ENCODE measurements at regions not wholly inside any gene's neighbourhood (a gene's known extent, or its start where the extent isn't known, plus 50 kb on each side); places are given as distances from the start of the nearest gene placed in this dataset.

GRCh38 chr19:31611046-31611877, 262.0 kb upstream of the TSHZ3 start:
- DNase-seq, result no peak

GRCh38 chr19:31612873-31613272, 263.6 kb upstream of the TSHZ3 start:
- no peak for DNase-seq

GRCh38 chr19:31613683-31614219, 264.5 kb upstream of the TSHZ3 start:
- no peak for DNase-seq

GRCh38 chr19:31616031-31616430, 266.8 kb upstream of the TSHZ3 start:
- no peak for DNase-seq

GRCh38 chr19:31617010-31617585, 267.9 kb upstream of the TSHZ3 start:
- no peak for DNase-seq

- no peak for DNase-seq
Observed at GRCh38 chr19:31625056-31625455, 275.8 kb upstream of the TSHZ3 start.

- no peak for DNase-seq
Observed at GRCh38 chr19:31625575-31625974, 276.3 kb upstream of the TSHZ3 start.

GRCh38 chr19:31626941-31627340, 277.7 kb upstream of the TSHZ3 start:
- no peak for DNase-seq

GRCh38 chr19:31627620-31628365, 278.6 kb upstream of the TSHZ3 start:
- DNase-seq, result no peak

GRCh38 chr19:31629579-31630363, 280.5 kb upstream of the TSHZ3 start:
- DNase-seq, result no peak

- no peak for DNase-seq
Observed at GRCh38 chr19:31633014-31633413, 283.8 kb upstream of the TSHZ3 start.

- no peak for DNase-seq
Observed at GRCh38 chr19:31639306-31639705, 290.1 kb upstream of the TSHZ3 start.

- no peak for DNase-seq
Observed at GRCh38 chr19:31641591-31641990, 292.4 kb upstream of the TSHZ3 start.

- no peak for DNase-seq
Observed at GRCh38 chr19:31648347-31648746, 299.1 kb upstream of the TSHZ3 start.

- no peak for DNase-seq
Observed at GRCh38 chr19:31656507-31656906, 307.3 kb upstream of the TSHZ3 start.

GRCh38 chr19:31658993-31659896, 310.0 kb upstream of the TSHZ3 start:
- no peak for DNase-seq

GRCh38 chr19:31659897-31660210, 310.6 kb upstream of the TSHZ3 start:
- DNase-seq, result no peak

- DNase-seq, result no peak
Observed at GRCh38 chr19:31664096-31664495, 314.9 kb upstream of the TSHZ3 start.

- DNase-seq, result no peak
Observed at GRCh38 chr19:31664997-31665396, 315.8 kb upstream of the TSHZ3 start.

- no peak for DNase-seq
Observed at GRCh38 chr19:31666126-31666525, 316.9 kb upstream of the TSHZ3 start.

- no peak for DNase-seq
Observed at GRCh38 chr19:31667106-31667505, 317.9 kb upstream of the TSHZ3 start.

GRCh38 chr19:31668921-31669320, 319.7 kb upstream of the TSHZ3 start:
- DNase-seq, result no peak

All from stimulated activated CD4-positive, alpha-beta T cell treated with anti-CD3 and anti-CD28 coated beads, Interleukin-12 subunit alpha, Interleukin-12 subunit beta, amount 100 ng/mL, for 4 hours (primary cell).